Liver (tissue), 3 donors: ENCODE measurements at regions not wholly inside any gene's neighbourhood (a gene's known extent, or its start where the extent isn't known, plus 50 kb on each side); places are given as distances from the start of the nearest gene placed in this dataset.

Experiments used
- EGR1 ChIP-seq, 2 donors: IDR thresholded peaks; 2 replicates each; pipeline ENCODE4 v1.6.1; 2016 to 2018; ENCODE audit warnings: antibody characterized with exemption in 2 of 2, low read depth in 2 of 2
- GABPA ChIP-seq, 2 donors: IDR thresholded peaks in 1 of 2; conservative IDR thresholded peaks in 1 of 2; 2 replicates each; pipeline ENCODE4 v1.6.1; 2016; ENCODE audit warnings: antibody characterized with exemption in 2 of 2, mild to moderate bottlenecking in 1 of 2, moderate library complexity in 1 of 2
- HNF4A ChIP-seq, 2 donors: conservative IDR thresholded peaks; 2 replicates each; pipeline ENCODE4 v1.6.1; 2016; ENCODE audit warnings: antibody characterized with exemption in 2 of 2, mild to moderate bottlenecking in 2 of 2
- JUND ChIP-seq, 2 donors: IDR thresholded peaks; 2 replicates each; pipeline ENCODE4 v1.6.1; 2016; ENCODE audit warnings: antibody characterized with exemption in 2 of 2
- RAD21 ChIP-seq, 2 donors: IDR thresholded peaks; 2 replicates each; pipeline ENCODE4 v1.6.1; 2016; ENCODE audit warnings: antibody characterized with exemption in 2 of 2, mild to moderate bottlenecking in 2 of 2
- SP1 ChIP-seq: IDR thresholded peaks from 2 replicates; pipeline ENCODE4 v1.6.1; 2018; ENCODE audit warnings: antibody characterized with exemption, mild to moderate bottlenecking
- TAF1 ChIP-seq: conservative IDR thresholded peaks from 2 replicates; pipeline ENCODE4 v1.6.1; 2016; ENCODE audit warnings: antibody characterized with exemption, mild to moderate bottlenecking
- YY1 ChIP-seq: IDR thresholded peaks from 2 replicates; pipeline ENCODE4 v1.6.1; 2016; ENCODE audit warnings: antibody characterized with exemption, mild to moderate bottlenecking
- TF ChIP-seq, protein P1 (sequence below): fragments of 150-350 bp; IDR thresholded peaks from 2 replicates; pipeline ENCODE4 v1.5.1; 2017; ENCODE audit warnings: improper control_type of control experiment, low read depth, low read length; ENCODE audit not compliant: missing input control
- TF ChIP-seq, protein P2 (sequence below): IDR thresholded peaks from 2 replicates; pipeline ENCODE4 v1.6.1; 2016; ENCODE audit warnings: antibody characterized with exemption, mild to moderate bottlenecking
- TF ChIP-seq, protein P3 (sequence below): IDR thresholded peaks from 2 replicates; pipeline ENCODE4 v1.6.1; 2016; ENCODE audit warnings: antibody characterized with exemption
- donor health status: healthy.
- donor health status: healthy.

DNA sequence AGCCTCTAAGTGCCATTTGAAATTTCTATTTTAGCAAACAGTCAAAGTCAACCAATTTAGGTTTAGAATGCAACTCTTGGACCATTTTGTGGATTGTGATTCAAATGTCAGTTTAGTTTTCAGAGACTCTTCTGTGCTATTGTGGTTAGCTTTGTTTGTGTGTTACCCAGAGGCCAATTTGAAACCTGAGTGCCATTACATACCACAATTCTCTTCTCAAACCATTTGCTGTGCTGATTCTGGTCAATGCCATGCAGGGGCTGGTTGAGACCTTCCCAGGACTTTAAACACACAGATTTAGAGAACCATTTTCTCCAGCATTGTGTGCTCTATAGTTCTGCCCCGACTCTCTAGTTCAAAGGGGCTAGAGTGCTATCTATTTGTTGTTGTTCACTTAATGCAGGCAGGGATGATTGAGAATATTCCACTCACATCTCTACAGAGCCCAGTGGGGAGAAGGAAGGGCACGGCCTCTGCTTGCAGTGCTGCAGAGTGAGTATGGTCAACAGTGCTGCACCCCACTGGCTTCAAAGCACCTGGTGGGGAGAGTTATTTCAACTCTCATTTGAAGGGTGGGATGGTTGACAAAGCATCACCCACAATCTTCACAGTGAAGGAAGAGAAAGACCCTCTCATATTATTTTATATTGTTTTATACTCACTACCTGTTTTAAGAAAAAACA, 738.2 kb downstream of the COL12A1 start:
- no peak for TF ChIP-seq YY1
- TF ChIP-seq, protein P1, sequence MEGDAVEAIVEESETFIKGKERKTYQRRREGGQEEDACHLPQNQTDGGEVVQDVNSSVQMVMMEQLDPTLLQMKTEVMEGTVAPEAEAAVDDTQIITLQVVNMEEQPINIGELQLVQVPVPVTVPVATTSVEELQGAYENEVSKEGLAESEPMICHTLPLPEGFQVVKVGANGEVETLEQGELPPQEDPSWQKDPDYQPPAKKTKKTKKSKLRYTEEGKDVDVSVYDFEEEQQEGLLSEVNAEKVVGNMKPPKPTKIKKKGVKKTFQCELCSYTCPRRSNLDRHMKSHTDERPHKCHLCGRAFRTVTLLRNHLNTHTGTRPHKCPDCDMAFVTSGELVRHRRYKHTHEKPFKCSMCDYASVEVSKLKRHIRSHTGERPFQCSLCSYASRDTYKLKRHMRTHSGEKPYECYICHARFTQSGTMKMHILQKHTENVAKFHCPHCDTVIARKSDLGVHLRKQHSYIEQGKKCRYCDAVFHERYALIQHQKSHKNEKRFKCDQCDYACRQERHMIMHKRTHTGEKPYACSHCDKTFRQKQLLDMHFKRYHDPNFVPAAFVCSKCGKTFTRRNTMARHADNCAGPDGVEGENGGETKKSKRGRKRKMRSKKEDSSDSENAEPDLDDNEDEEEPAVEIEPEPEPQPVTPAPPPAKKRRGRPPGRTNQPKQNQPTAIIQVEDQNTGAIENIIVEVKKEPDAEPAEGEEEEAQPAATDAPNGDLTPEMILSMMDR, result no peak
- no peak for TF ChIP-seq RAD21 (IDR thresholded peaks at IDR 0.05)
- TF ChIP-seq, protein P2, sequence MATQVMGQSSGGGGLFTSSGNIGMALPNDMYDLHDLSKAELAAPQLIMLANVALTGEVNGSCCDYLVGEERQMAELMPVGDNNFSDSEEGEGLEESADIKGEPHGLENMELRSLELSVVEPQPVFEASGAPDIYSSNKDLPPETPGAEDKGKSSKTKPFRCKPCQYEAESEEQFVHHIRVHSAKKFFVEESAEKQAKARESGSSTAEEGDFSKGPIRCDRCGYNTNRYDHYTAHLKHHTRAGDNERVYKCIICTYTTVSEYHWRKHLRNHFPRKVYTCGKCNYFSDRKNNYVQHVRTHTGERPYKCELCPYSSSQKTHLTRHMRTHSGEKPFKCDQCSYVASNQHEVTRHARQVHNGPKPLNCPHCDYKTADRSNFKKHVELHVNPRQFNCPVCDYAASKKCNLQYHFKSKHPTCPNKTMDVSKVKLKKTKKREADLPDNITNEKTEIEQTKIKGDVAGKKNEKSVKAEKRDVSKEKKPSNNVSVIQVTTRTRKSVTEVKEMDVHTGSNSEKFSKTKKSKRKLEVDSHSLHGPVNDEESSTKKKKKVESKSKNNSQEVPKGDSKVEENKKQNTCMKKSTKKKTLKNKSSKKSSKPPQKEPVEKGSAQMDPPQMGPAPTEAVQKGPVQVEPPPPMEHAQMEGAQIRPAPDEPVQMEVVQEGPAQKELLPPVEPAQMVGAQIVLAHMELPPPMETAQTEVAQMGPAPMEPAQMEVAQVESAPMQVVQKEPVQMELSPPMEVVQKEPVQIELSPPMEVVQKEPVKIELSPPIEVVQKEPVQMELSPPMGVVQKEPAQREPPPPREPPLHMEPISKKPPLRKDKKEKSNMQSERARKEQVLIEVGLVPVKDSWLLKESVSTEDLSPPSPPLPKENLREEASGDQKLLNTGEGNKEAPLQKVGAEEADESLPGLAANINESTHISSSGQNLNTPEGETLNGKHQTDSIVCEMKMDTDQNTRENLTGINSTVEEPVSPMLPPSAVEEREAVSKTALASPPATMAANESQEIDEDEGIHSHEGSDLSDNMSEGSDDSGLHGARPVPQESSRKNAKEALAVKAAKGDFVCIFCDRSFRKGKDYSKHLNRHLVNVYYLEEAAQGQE, result no peak
- no peak for TF ChIP-seq HNF4A (conservative IDR thresholded peaks at IDR 0.05)
- no peak for TF ChIP-seq SP1
- no peak for TF ChIP-seq GABPA (IDR thresholded peaks at IDR 0.05 in 1 of 2, conservative IDR thresholded peaks at IDR 0.05 in 1 of 2)
- no peak for TF ChIP-seq JUND (IDR thresholded peaks at IDR 0.05)
- no peak for TF ChIP-seq EGR1 (IDR thresholded peaks at IDR 0.05; ENCODE audit: low read depth in 2 of 2)
- no peak for TF ChIP-seq TAF1
- TF ChIP-seq, protein P3, sequence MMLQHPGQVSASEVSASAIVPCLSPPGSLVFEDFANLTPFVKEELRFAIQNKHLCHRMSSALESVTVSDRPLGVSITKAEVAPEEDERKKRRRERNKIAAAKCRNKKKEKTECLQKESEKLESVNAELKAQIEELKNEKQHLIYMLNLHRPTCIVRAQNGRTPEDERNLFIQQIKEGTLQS, result no peak
